SK-N-SH treated with all-trans-retinoic acid at 6 μM for 48 hours (cell line): ENCODE measurements at regions not wholly inside any gene's neighbourhood (a gene's known extent, or its start where the extent isn't known, plus 50 kb on each side); places are given as distances from the start of the nearest gene placed in this dataset.

ENCODE experiments used
- BACH2 ChIP-seq: fragments of 250-450 bp; sonication (Bioruptor Pico); IDR thresholded peaks from 2 replicates; pipeline ENCODE4 v1.9.0; 2021; ENCODE audit warnings: mild to moderate bottlenecking, borderline replicate concordance
- ZFP3 ChIP-seq: fragments of 250-450 bp; sonication (Bioruptor Pico); IDR thresholded peaks from 2 replicates; pipeline ENCODE4 v1.5.0; 2020; ENCODE audit warnings: mild to moderate bottlenecking, moderate library complexity
- ZNF565 ChIP-seq: fragments of 450-650 bp; formaldehyde crosslinking; conservative IDR thresholded peaks from 2 replicates; pipeline ENCODE4 v1.5.0; 2020; ENCODE audit warnings: low read depth, mild to moderate bottlenecking, moderate library complexity

GRCh38 chr12:125878483-125878882, 813.2 kb downstream of the AACS start:
- TF ChIP-seq BACH2 (no peak), ZNF565 (CRISPR knock-in tag) (no peak), ZFP3 (CRISPR knock-in tag) (no peak)
